IMR-90 (cell line): ENCODE measurements at regions not wholly inside any gene's neighbourhood (a gene's known extent, or its start where the extent isn't known, plus 50 kb on each side); places are given as distances from the start of the nearest gene placed in this dataset.
"Not testable (repeated sequence)": the region's sequence is repeated elsewhere in the genome, so short reads cannot be mapped to it uniquely, and the experiment has no call there.

Source experiments
- ATAC-seq: fragments of 200-7000 bp; cut with Tn5 transposase; 2 replicates; pipeline ENCODE4 v1.9.1; 2020; ENCODE audit warnings: low read depth, mild to moderate bottlenecking, moderate library complexity
- BruUV-seq: library from RNA; stranded (reverse); fragments of 400-500 nt; replicated peaks from 2 replicates; lab custom pipeline; 2021; lab: Mats Ljungman, UMichigan
- CTCF ChIA-PET: fragments of 300-600 bp; formaldehyde crosslinking; extraction: SDS; loops from one replicate; lab custom pipeline; 2021; ENCODE audit warnings: antibody characterized with exemption; lab: Yijun Ruan, JAX
- POLR2A ChIA-PET: fragments of 300-600 bp; sonication (Branson Sonifier 250); formaldehyde crosslinking; loops from one replicate; lab custom pipeline; 2022; ENCODE audit warnings: antibody characterized with exemption; ENCODE audit not compliant: unreplicated experiment; lab: Charles Lee
- DNase-seq: peaks from one replicate; pipeline ENCODE4 v3.0.0; 2013
- H2AFZ ChIP-seq: replicated peaks from 2 replicates; pipeline ENCODE3; 2013; ENCODE audit warnings: low read length, mild to moderate bottlenecking; ENCODE audit not compliant: poor library complexity
- H2AK5ac ChIP-seq: 2 replicates; pipeline ENCODE4 v1.6.1; 2013; ENCODE audit warnings: low read depth, low read length, inconsistent platforms
- H2AK9ac ChIP-seq: replicated peaks from 2 replicates; pipeline ENCODE3; 2013; ENCODE audit warnings: mild to moderate bottlenecking, low read depth, low read length, moderate library complexity; ENCODE audit not compliant: poor library complexity
- H2BK120ac ChIP-seq: 2 replicates; pipeline ENCODE4 v1.6.1; 2013; ENCODE audit warnings: low read depth, low read length, inconsistent platforms
- H2BK15ac ChIP-seq: 3 replicates; pipeline ENCODE4 v1.6.1; 2013; ENCODE audit warnings: low read depth, low read length, inconsistent platforms
- H2BK20ac ChIP-seq: 2 replicates; pipeline ENCODE4 v1.6.1; 2013; ENCODE audit warnings: low read depth, mild to moderate bottlenecking, inconsistent platforms, low read length, moderate library complexity
- H2BK5ac ChIP-seq: 2 replicates; pipeline ENCODE4 v1.6.1; 2013; ENCODE audit warnings: mild to moderate bottlenecking, low read depth, low read length, inconsistent platforms; ENCODE audit not compliant: poor library complexity, severe bottlenecking
- H3K14ac ChIP-seq: replicated peaks from 2 replicates; pipeline ENCODE4 v1.6.1; 2013; ENCODE audit warnings: low read depth, low read length, inconsistent platforms
- H3K18ac ChIP-seq: 2 replicates; pipeline ENCODE4 v1.6.1; 2013; ENCODE audit warnings: low read depth, low read length, control low read depth
- H3K23ac ChIP-seq: 2 replicates; pipeline ENCODE4 v1.6.1; 2013; ENCODE audit warnings: low read depth, low read length, inconsistent platforms
- H3K27ac ChIP-seq: 2 replicates; pipeline ENCODE4 v1.5.1; 2013; ENCODE audit warnings: mild to moderate bottlenecking, control low read depth, low read length; ENCODE audit not compliant: insufficient read depth
- H3K27me3 ChIP-seq: 2 replicates; pipeline ENCODE4 v1.6.1; 2013; ENCODE audit warnings: low read length; ENCODE audit not compliant: control insufficient read depth, insufficient read depth
- H3K36me3 ChIP-seq: 2 replicates; pipeline ENCODE4 v1.6.1; 2013; ENCODE audit warnings: low read length, mixed read lengths; ENCODE audit not compliant: control insufficient read depth, insufficient read depth
- H3K4ac ChIP-seq: 2 replicates; pipeline ENCODE4 v1.6.1; 2013; ENCODE audit warnings: low read depth, low read length, inconsistent platforms
- H3K4me1 ChIP-seq: 2 replicates; pipeline ENCODE4 v1.6.1; 2013; ENCODE audit warnings: low read length, mixed read lengths; ENCODE audit not compliant: control insufficient read depth, insufficient read depth
- H3K4me2 ChIP-seq: 2 replicates; pipeline ENCODE4 v1.6.1; 2013; ENCODE audit warnings: low read depth, mild to moderate bottlenecking, control low read depth, low read length, moderate library complexity
- H3K4me3 ChIP-seq: 2 replicates; pipeline ENCODE4 v1.5.1; 2013; ENCODE audit warnings: low read depth, mild to moderate bottlenecking, control low read depth, low read length, moderate library complexity; ENCODE audit not compliant: insufficient read depth
- H3K56ac ChIP-seq: 2 replicates; pipeline ENCODE4 v1.6.1; 2013; ENCODE audit warnings: low read length, inconsistent platforms; ENCODE audit not compliant: insufficient read depth; ENCODE audit errors: extremely low read depth
- H3K79me1 ChIP-seq, 2 experiments: 2 replicates each; pipeline ENCODE4 v1.6.1; 2013; ENCODE audit warnings: low read length in 2 of 2, inconsistent platforms in 1 of 2, low read depth in 1 of 2
- H3K9ac ChIP-seq: 2 replicates; pipeline ENCODE4 v1.6.1; 2013; ENCODE audit warnings: low read depth, low read length, control low read depth
- H3K9me1 ChIP-seq: 2 replicates; pipeline ENCODE4 v1.6.1; 2013; ENCODE audit warnings: low read length, inconsistent platforms; ENCODE audit not compliant: insufficient read depth
- H3K9me3 ChIP-seq: 2 replicates; pipeline ENCODE4 v1.6.1; 2013; ENCODE audit warnings: low read length; ENCODE audit not compliant: control insufficient read depth, insufficient read depth
- H4K20me1 ChIP-seq: 2 replicates; pipeline ENCODE4 v1.6.1; 2013; ENCODE audit warnings: low read length, inconsistent platforms; ENCODE audit not compliant: insufficient read depth
- H4K5ac ChIP-seq: 2 replicates; pipeline ENCODE4 v1.6.1; 2013; ENCODE audit warnings: mild to moderate bottlenecking, low read depth, low read length, control low read depth
- H4K8ac ChIP-seq, 2 experiments: 2 replicates each; pipeline ENCODE4 v1.6.1; 2013; ENCODE audit warnings: low read depth in 2 of 2, low read length in 2 of 2, control low read depth in 1 of 2, inconsistent platforms in 1 of 2
- H4K91ac ChIP-seq: 2 replicates; pipeline ENCODE4 v1.6.1; 2013; ENCODE audit warnings: low read depth, low read length, inconsistent platforms; ENCODE audit not compliant: insufficient read depth
- WGBS, 2 experiments: methylation state at CpG; one replicate each; pipeline versions ENCODE4 v1.1.5 to v1.1.7; 2013; ENCODE audit warnings: missing lambda C conversion rate in 2 of 2; ENCODE audit not compliant: insufficient read length in 1 of 2; ENCODE audit errors: extremely low coverage in 2 of 2; 5-methylcytosine and 5-hydroxymethylcytosine counted together
- dilution Hi-C: fragments of 300-500 bp; cut with HindIII; formaldehyde crosslinking; loops from one replicate; pipeline ENCODE4 v1.14.3; 2018; ENCODE audit warnings: low sequenced_read_pairs; ENCODE audit not compliant: unreplicated experiment
- in situ Hi-C: fragments of 300-500 bp; cut with MboI; formaldehyde crosslinking; loops from 3 replicates; pipeline ENCODE4 v1.14.3; 2019; ENCODE audit warnings: low sequenced_read_pairs, inconsistent platforms, mixed read lengths
- intact Hi-C: fragments of 100-400 bp; cut with micrococcal nuclease; formaldehyde crosslinking; loops from 2 replicates; pipeline ENCODE4 v1.10.0; 2022

GRCh38 chrX:79026742-79027141, 81.6 kb downstream of the P2RY10 start:
- not testable (repeated sequence) for H3K27me3 ChIP-seq

More at GRCh38 chrX:79026742-79027141, 81.6 kb downstream of the P2RY10 start:
- intact Hi-C loops, H2BK120ac ChIP-seq, H2BK15ac ChIP-seq, H2AK9ac ChIP-seq, H3K9me1 ChIP-seq, CTCF ChIA-PET, H3K36me3 ChIP-seq, BruUV-seq, H2AFZ ChIP-seq, DNase-seq, H3K56ac ChIP-seq, POLR2A ChIA-PET, H3K14ac ChIP-seq, H2AK5ac ChIP-seq, H3K27ac ChIP-seq, H3K9me3 ChIP-seq, H2BK5ac ChIP-seq, ATAC-seq, H4K8ac ChIP-seq, dilution Hi-C loops, H3K9ac ChIP-seq, H3K4me1 ChIP-seq, H3K4ac ChIP-seq, H3K4me3 ChIP-seq, H4K20me1 ChIP-seq, H3K23ac ChIP-seq, H2BK20ac ChIP-seq, in situ Hi-C loops, H3K4me2 ChIP-seq, H4K91ac ChIP-seq, H4K5ac ChIP-seq, H3K79me1 ChIP-seq, H3K18ac ChIP-seq: not testable (repeated sequence)
- WGBS, 2 experiments, result no CpG with 5 or more reads among the region's 2 CpGs
